HepG2 (cell line): ENCODE measurements at regions not wholly inside any gene's neighbourhood (a gene's known extent, or its start where the extent isn't known, plus 50 kb on each side); places are given as distances from the start of the nearest gene placed in this dataset.

Source experiments
- ATAC-seq: fragments of 200-7000 bp; cut with Tn5 transposase; 3 replicates; pipeline ENCODE4 v1.9.1; 2020; ENCODE audit warnings: mild to moderate bottlenecking, moderate library complexity
- BruUV-seq: library from RNA; stranded (reverse); fragments of 400-500 nt; replicated peaks from 2 replicates; lab custom pipeline; 2021; lab: Mats Ljungman, UMichigan
- CTCF ChIA-PET: fragments of 300-600 bp; formaldehyde crosslinking; extraction: SDS; loops from one replicate; lab custom pipeline; 2021; ENCODE audit warnings: low total read pairs, inconsistent platforms, low intra/inter-chr PET ratio; lab: Yijun Ruan, JAX
- POLR2A ChIA-PET: fragments of 350-600 bp; sonication (Branson Sonifier 250); formaldehyde crosslinking; loops from one replicate; lab custom pipeline; 2020; ENCODE audit warnings: antibody characterized with exemption, inconsistent platforms; lab: Yijun Ruan, JAX
- DNase-seq: peaks from one replicate; pipeline ENCODE4 v3.0.0-alpha.2; 2015; ENCODE audit warnings: low spot score
- FAIRE-seq: peaks from 3 replicates; lab custom pipeline; 2011; peaks lifted over from hg19 to GRCh38; lab: Jason Lieb, UNC
- H2AFZ ChIP-seq: one replicate; pipeline ENCODE4 v1.6.1; 2011; ENCODE audit warnings: low read length, inconsistent platforms
- H3K27ac ChIP-seq: fragments of 300-600 bp; 3 replicates; pipeline ENCODE4 v1.8.0; 2011; ENCODE audit warnings: mixed run types, mild to moderate bottlenecking, mixed read lengths, low read length, inconsistent platforms; ENCODE audit not compliant: insufficient read depth; ENCODE audit errors: extremely low read length
- H3K27me3 ChIP-seq, 2 experiments: fragments of 200-600 bp in 1 of 2; 2 replicates in 1 of 2; 3 replicates in 1 of 2; pipeline versions ENCODE4 v1.6.0 to v1.8.0; 2011; ENCODE audit warnings: low read length in 2 of 2, mild to moderate bottlenecking in 2 of 2, moderate library complexity in 2 of 2, inconsistent platforms in 1 of 2; ENCODE audit not compliant: insufficient read depth in 2 of 2, control insufficient read depth in 1 of 2
- H3K36me3 ChIP-seq, 2 experiments: fragments of 200-600 bp in 1 of 2; replicated peaks in 1 of 2; 2 replicates in 1 of 2; 3 replicates in 1 of 2; pipeline versions ENCODE4 v1.5.1 to v1.8.0; 2011; ENCODE audit warnings: low read length in 2 of 2, inconsistent platforms in 1 of 2; ENCODE audit not compliant: insufficient read depth in 2 of 2, control insufficient read depth in 1 of 2
- H3K4me1 ChIP-seq: 2 replicates; pipeline ENCODE4 v1.5.1; 2012; ENCODE audit warnings: low read length, inconsistent platforms; ENCODE audit not compliant: insufficient read depth
- H3K4me2 ChIP-seq: 2 replicates; pipeline ENCODE4 v1.6.0; 2011; ENCODE audit warnings: low read depth, low read length, inconsistent platforms
- H3K4me3 ChIP-seq, 3 experiments: fragments of 200-600 bp in 1 of 3; sonication (generic), shearing (Covaris generic) in 1 of 3; replicated peaks in 1 of 3; 2 replicates each; pipeline ENCODE4 v1.5.1; 2011 to 2016; ENCODE audit warnings: low read length in 3 of 3, inconsistent platforms in 2 of 3, low read depth in 2 of 3, mild to moderate bottlenecking in 2 of 3, control low read depth in 1 of 3, mixed read lengths in 1 of 3; ENCODE audit not compliant: insufficient read depth in 1 of 3
- H3K79me2 ChIP-seq: one replicate; pipeline ENCODE4 v1.6.1; 2011; ENCODE audit warnings: low read length, inconsistent platforms; ENCODE audit not compliant: insufficient read depth
- H3K9ac ChIP-seq: 2 replicates; pipeline ENCODE4 v1.6.0; 2011; ENCODE audit warnings: mild to moderate bottlenecking, low read depth, low read length, inconsistent platforms; ENCODE audit not compliant: insufficient read depth
- H3K9me3 ChIP-seq: 2 replicates; pipeline ENCODE4 v1.5.1; 2012; ENCODE audit warnings: mild to moderate bottlenecking, low read length
- H4K20me1 ChIP-seq: 2 replicates; pipeline ENCODE4 v1.6.0; 2011; ENCODE audit warnings: inconsistent platforms, mild to moderate bottlenecking, low read length, moderate library complexity; ENCODE audit not compliant: insufficient read depth
- CREM ChIP-seq, 2 experiments: sonication (generic) in 1 of 2; formaldehyde crosslinking in 1 of 2; IDR thresholded peaks; 2 replicates each; pipeline versions ENCODE4 v1.4.0 to v1.6.1; 2016 to 2020; ENCODE audit warnings: antibody characterized with exemption in 1 of 2, mild to moderate bottlenecking in 1 of 2, missing genetic modification reagents in 1 of 2
- FLYWCH1 ChIP-seq: sonication (generic); formaldehyde crosslinking; IDR thresholded peaks from 2 replicates; pipeline ENCODE4 v1.8.1; 2023; ENCODE audit warnings: mild to moderate bottlenecking, missing genetic modification reagents
- FOXP1 ChIP-seq, 2 experiments: fragments of 450-650 bp in 1 of 2; IDR thresholded peaks; 2 replicates each; pipeline ENCODE4 v1.6.1; 2017 to 2018; ENCODE audit warnings: antibody characterized with exemption in 1 of 2
- REST ChIP-seq, 2 experiments: IDR thresholded peaks; 2 replicates each; pipeline ENCODE4 v1.6.1; 2011 to 2012; ENCODE audit warnings: low read length in 2 of 2, borderline replicate concordance in 1 of 2, low read depth in 1 of 2, mild to moderate bottlenecking in 1 of 2, moderate library complexity in 1 of 2
- SALL1 ChIP-seq: sonication (generic); formaldehyde crosslinking; IDR thresholded peaks from 2 replicates; pipeline ENCODE4 v1.8.0; 2022; ENCODE audit warnings: mild to moderate bottlenecking, missing genetic modification reagents
- SETDB1 ChIP-seq: sonication (generic); formaldehyde crosslinking; IDR thresholded peaks from 2 replicates; pipeline ENCODE4 v1.5.1; 2020; ENCODE audit warnings: missing genetic modification reagents, mild to moderate bottlenecking, borderline replicate concordance
- ZNF24 ChIP-seq: fragments of 450-650 bp; IDR thresholded peaks from 2 replicates; pipeline ENCODE4 v1.6.1; 2017; ENCODE audit warnings: antibody characterized with exemption, mild to moderate bottlenecking
- ZNF562 ChIP-seq: sonication (generic); formaldehyde crosslinking; IDR thresholded peaks from 2 replicates; pipeline ENCODE4 v1.8.0; 2022; ENCODE audit warnings: missing genetic modification reagents, borderline replicate concordance
- WGBS: methylation state at CpG from one replicate; pipeline ENCODE4 v1.1.6; 2017; ENCODE audit warnings: low lambda C conversion rate; 5-methylcytosine and 5-hydroxymethylcytosine counted together
- in situ Hi-C: cut with HindIII; loops from 2 replicates; pipeline ENCODE4 v1.10.0; 2017; ENCODE audit warnings: low pct_unique_long_range_greater_than_20kb; ENCODE audit not compliant: extremely low pct_ligation_motif_present
- intact Hi-C: fragments of 100-400 bp; cut with micrococcal nuclease; formaldehyde crosslinking; loops from one replicate; pipeline ENCODE4 v1.10.0; 2022; ENCODE audit not compliant: unreplicated experiment

DNA sequence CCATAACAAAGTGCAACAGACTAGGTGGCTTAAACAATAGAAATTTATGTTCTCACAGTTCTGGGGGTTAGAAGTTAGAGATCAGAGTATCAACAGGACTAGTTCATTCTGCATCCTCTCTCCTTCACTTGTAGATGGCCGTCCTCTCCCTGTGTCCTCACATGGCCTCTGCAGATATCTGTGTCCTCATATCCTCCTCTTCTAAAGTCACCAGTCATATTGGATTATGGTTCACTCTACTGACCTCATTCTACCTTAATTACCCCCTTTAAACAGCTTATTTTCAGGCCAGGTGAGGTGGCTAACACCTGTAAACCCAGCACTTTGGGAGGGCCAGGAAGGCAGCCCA is 135.1 kb downstream of the RAB38 start (continued):
- no peak for TF ChIP-seq REST (IDR thresholded peaks at IDR 0.05; ENCODE audit: borderline replicate concordance in 1 of 2, low read depth in 1 of 2, low read length in 2 of 2)
- no peak for TF ChIP-seq SALL1 (CRISPR knock-in tag)
- TF ChIP-seq, all 625 proteins: peak for 0

GRCh38 chr11:88039476-88040147 is 135.6 kb downstream of the RAB38 start:
- in situ Hi-C loops, result no loop called here
- Histone ChIP-seq H3K4me3 (no peak overlapping the region), H3K4me2 (no peak overlapping the region), H3K9me3 (no peaks in the 10 kb centered on the region), H2AFZ (no peak overlapping the region), H3K36me3 (no peaks in the 10 kb centered on the region), H3K79me2 (no peaks in the 10 kb centered on the region), H3K27me3 (no peaks in the 10 kb centered on the region), H4K20me1 (no peaks in the 10 kb centered on the region), H3K27ac (no peak overlapping the region), H3K9ac (no peak overlapping the region), H3K4me1 (no peaks in the 10 kb centered on the region)
- TF ChIP-seq ZNF562 (CRISPR knock-in tag) (no peak), SETDB1 (CRISPR knock-in tag) (no peak), CREM (IDR thresholded peaks at IDR 0.05) (no peak), CREM (CRISPR knock-in tag; IDR thresholded peaks at IDR 0.05) (no peak), ZNF24 (no peak), FLYWCH1 (no peak), FOXP1 (IDR thresholded peaks at IDR 0.05) (no peak), FOXP1 (CRISPR knock-in tag; IDR thresholded peaks at IDR 0.05) (no peak)
- WGBS, result 0% methylated on average over 2 of the region's 2 CpGs
- ATAC-seq (no peak), FAIRE-seq (no peak), DNase-seq (no peak)
- BruUV-seq, result no TSS peak
- intact Hi-C loops, result no loop called here
- POLR2A ChIA-PET, result no interaction called here
- CTCF ChIA-PET, result no interaction called here
